Sigmoid colon (tissue), 6 donors: ENCODE measurements at regions not wholly inside any gene's neighbourhood (a gene's known extent, or its start where the extent isn't known, plus 50 kb on each side); places are given as distances from the start of the nearest gene placed in this dataset.

Experiments used
- DNase-seq: peaks from one replicate; pipeline ENCODE4 v3.0.0-alpha.2; 2019
- H3K27ac ChIP-seq, 4 donors: fragments of 200-600 bp; sonication (generic); one replicate each; pipeline ENCODE4 v1.5.1; 2016 to 2019; ENCODE audit warnings: mild to moderate bottlenecking in 1 of 4
- H3K27me3 ChIP-seq, 3 donors: fragments of 200-600 bp; sonication (generic); one replicate each; pipeline ENCODE4 v1.5.1; 2019; ENCODE audit warnings: mild to moderate bottlenecking in 1 of 3
- H3K36me3 ChIP-seq, 4 donors: fragments of 200-600 bp; sonication (generic); one replicate each; pipeline ENCODE4 v1.5.1; 2016 to 2019
- H3K4me1 ChIP-seq, 4 donors: fragments of 200-600 bp; sonication (generic); one replicate each; pipeline ENCODE4 v1.5.1; 2017 to 2019
- H3K4me3 ChIP-seq, 4 donors: fragments of 200-600 bp; sonication (generic); one replicate each; pipeline ENCODE4 v1.5.1; 2017 to 2019; ENCODE audit warnings: mild to moderate bottlenecking in 2 of 4, moderate library complexity in 1 of 4
- H3K9me3 ChIP-seq, 4 donors: fragments of 200-600 bp in 3 of 4; sonication (generic) in 3 of 4; one replicate each; pipeline versions ENCODE4 v1.5.1 to v1.6.1; 2013 to 2019
- CTCF ChIP-seq, 4 experiments: fragments of 450-650 bp in 3 of 4; fragments of 200-600 bp in 1 of 4; IDR thresholded peaks; one replicate each; pipeline ENCODE4 v1.5.1; 2016 to 2019; ENCODE audit warnings: antibody characterized with exemption in 4 of 4, mild to moderate bottlenecking in 3 of 4, moderate library complexity in 2 of 4
- EP300 ChIP-seq, 4 donors: sonication (generic); formaldehyde crosslinking; IDR thresholded peaks; one replicate each; pipeline ENCODE4 v1.6.1; 2017; ENCODE audit warnings: antibody characterized with exemption in 4 of 4
- POLR2A ChIP-seq, 2 donors: fragments of 450-650 bp; IDR thresholded peaks; one replicate each; pipeline ENCODE4 v1.6.1; 2016; ENCODE audit warnings: antibody characterized with exemption in 2 of 2, mild to moderate bottlenecking in 2 of 2, moderate library complexity in 2 of 2
- POLR2AphosphoS5 ChIP-seq, 4 donors: sonication (generic); formaldehyde crosslinking; IDR thresholded peaks; one replicate each; pipeline ENCODE4 v1.6.1; 2017; ENCODE audit warnings: antibody characterized with exemption in 4 of 4
- WGBS, 2 donors: extraction: QIAGEN DNeasy Blood & Tissue Kit; methylation state at CpG; one replicate each; pipeline ENCODE4 v1.1.7; 2013; 5-methylcytosine and 5-hydroxymethylcytosine counted together
- intact Hi-C: fragments of 100-400 bp; cut with DNase I; formaldehyde crosslinking; loops from one replicate; pipeline ENCODE4 v1.15.1; 2023
- donor health status: healthy with polysubstance abuse.
- donor health status: healthy.

- 85 to 89% methylated on average over 1 of the region's 1 CpG for WGBS, 2 donors
- H3K36me3 ChIP-seq, result no peaks in the 10 kb centered on the region
- H3K9me3 ChIP-seq, result no peaks in the 10 kb centered on the region
- TF ChIP-seq POLR2AphosphoS5 (IDR thresholded peaks at IDR 0.05) (no peak), CTCF (IDR thresholded peaks at IDR 0.05) (no peak), POLR2A (IDR thresholded peaks at IDR 0.05) (no peak), EP300 (IDR thresholded peaks at IDR 0.05) (no peak)
- no peak for DNase-seq
- H3K27ac ChIP-seq, result no peak overlapping the region
- no peaks in the 10 kb centered on the region for H3K27me3 ChIP-seq
- H3K4me1 ChIP-seq, result peaks cover 0 to 4% (median 2%) of the 10 kb centered on the region in 4 donors
- H3K4me3 ChIP-seq, result no peak overlapping the region
- intact Hi-C loops, result no loop called here
These were observed 128.1 kb upstream of the HDAC4 start for GRCh38 chr2:239528883-239529282.

DNA sequence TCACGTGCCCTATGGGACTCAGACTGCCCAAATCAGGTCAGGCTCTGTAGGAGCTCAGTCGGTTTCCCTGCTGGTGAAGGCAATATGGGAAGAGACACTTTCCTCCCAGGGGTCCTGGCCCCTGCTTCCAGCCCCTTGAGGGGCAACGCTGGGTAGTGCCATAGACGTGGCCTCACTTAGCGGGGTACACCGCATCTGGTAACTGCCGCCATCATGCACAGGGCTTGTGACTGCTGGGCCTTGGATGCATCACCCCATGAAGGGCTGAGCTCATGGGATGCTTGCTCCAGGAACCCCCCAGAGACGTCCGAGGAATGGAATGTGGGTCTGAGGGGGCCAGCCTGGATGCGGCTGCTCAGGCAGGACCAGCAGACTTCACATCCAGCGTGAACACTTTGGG, 127.3 kb upstream of the HDAC4 start:
- Histone ChIP-seq H3K36me3 (no peaks in the 10 kb centered on the region), H3K27me3 (no peaks in the 10 kb centered on the region), H3K4me1 (no peaks in the 10 kb centered on the region), H3K4me3 (no peak overlapping the region), H3K9me3 (no peaks in the 10 kb centered on the region), H3K27ac (no peak overlapping the region)
- intact Hi-C loops, result no loop called here
- WGBS, 2 donors, result 92 to 93% methylated on average over 11 of the region's 11 CpGs
- no peak for DNase-seq
- TF ChIP-seq EP300 (IDR thresholded peaks at IDR 0.05), result no peak
- TF ChIP-seq POLR2A (IDR thresholded peaks at IDR 0.05), result no peak
- no peak for TF ChIP-seq CTCF (IDR thresholded peaks at IDR 0.05)
- no peak for TF ChIP-seq POLR2AphosphoS5 (IDR thresholded peaks at IDR 0.05)

- 82 to 90% methylated on average over 25 of the region's 25 CpGs for WGBS, 2 donors
- Histone ChIP-seq H3K4me3 (no peak overlapping the region), H3K9me3 (no peaks in the 10 kb centered on the region), H3K4me1 (no peaks in the 10 kb centered on the region), H3K36me3 (no peaks in the 10 kb centered on the region), H3K27ac (no peak overlapping the region), H3K27me3 (no peaks in the 10 kb centered on the region)
- TF ChIP-seq CTCF (IDR thresholded peaks at IDR 0.05) (no peak), POLR2AphosphoS5 (IDR thresholded peaks at IDR 0.05) (no peak), EP300 (IDR thresholded peaks at IDR 0.05) (no peak), POLR2A (IDR thresholded peaks at IDR 0.05) (no peak)
- no peak for DNase-seq
- intact Hi-C loops, result no loop called here
These were observed 126.0 kb upstream of the HDAC4 start for GRCh38 chr2:239526666-239527415.

- no peak overlapping the region for H3K27ac ChIP-seq
- H3K9me3 ChIP-seq, result no peaks in the 10 kb centered on the region
- TF ChIP-seq POLR2A (IDR thresholded peaks at IDR 0.05) (no peak), EP300 (IDR thresholded peaks at IDR 0.05) (no peak), CTCF (IDR thresholded peaks at IDR 0.05) (no peak), POLR2AphosphoS5 (IDR thresholded peaks at IDR 0.05) (no peak)
- H3K4me3 ChIP-seq, result no peak overlapping the region
- no peaks in the 10 kb centered on the region for H3K36me3 ChIP-seq
- 47 to 68% methylated on average over 8 of the region's 8 CpGs for WGBS, 2 donors
- no peaks in the 10 kb centered on the region for H3K27me3 ChIP-seq
- no peaks in the 10 kb centered on the region for H3K4me1 ChIP-seq
- no peak for DNase-seq
- intact Hi-C loops, result no loop called here
These were observed 125.2 kb upstream of the HDAC4 start for GRCh38 chr2:239526038-239526437.

- no peak overlapping the region for H3K27ac ChIP-seq
- 11 to 56% methylated on average over 2 of the region's 2 CpGs for WGBS, 2 donors
- no peaks in the 10 kb centered on the region for H3K4me1 ChIP-seq
- DNase-seq, result no peak
- no peak overlapping the region for H3K4me3 ChIP-seq
- no peaks in the 10 kb centered on the region for H3K9me3 ChIP-seq
- H3K36me3 ChIP-seq, result no peaks in the 10 kb centered on the region
- intact Hi-C loops, result no loop called here
- no peak for TF ChIP-seq POLR2AphosphoS5 (IDR thresholded peaks at IDR 0.05)
- no peak for TF ChIP-seq EP300 (IDR thresholded peaks at IDR 0.05)
- no peak for TF ChIP-seq POLR2A (IDR thresholded peaks at IDR 0.05)
- TF ChIP-seq CTCF (IDR thresholded peaks at IDR 0.05), result no peak
- H3K27me3 ChIP-seq, result no peaks in the 10 kb centered on the region
These were observed 123.1 kb upstream of the HDAC4 start for GRCh38 chr2:239523954-239524330.
